ENCODE measurements at regions not wholly inside any gene's neighbourhood (a gene's known extent, or its start where the extent isn't known, plus 50 kb on each side); places are given as distances from the start of the nearest gene placed in this dataset.

- no peak for ATAC-seq
Measured at GRCh38 chr6:50272611-50273010, 222.9 kb upstream of the DEFB112 start.

GRCh38 chr6:50276771-50277261 is 227.1 kb upstream of the DEFB112 start:
- ChIA-PET POLR2A (no interaction called here), CTCF (interaction anchor here (1.3 kb wide), 1 partner anchor 245 kb away, joined by 3 read pairs; no protein-coding TSS in a partner anchor)
- Mint-ChIP-seq H3K36me3 (no peaks in the 10 kb centered on the region), H3K27ac (no peak overlapping the region), H3K4me1 (peaks cover 15% of the 10 kb centered on the region), H3K27me3 (ENCODE audit: low read depth) (no peaks in the 10 kb centered on the region; the same call in 1 of the 2 replicates), H3K4me3 (no peak overlapping the region), H3K9me3 (no peaks in the 10 kb centered on the region)
- ATAC-seq = no peak
- DNase-seq (ENCODE audit: low spot score) = no peak
- TF ChIP-seq ATF6 (CRISPR knock-in tag; IDR thresholded peaks at IDR 0.05) = no peak
- no peak for TF ChIP-seq ZNF512 (CRISPR knock-in tag; IDR thresholded peaks at IDR 0.05; ENCODE audit: borderline replicate concordance)
- TF ChIP-seq ZNF425 (CRISPR knock-in tag; conservative IDR thresholded peaks at IDR 0.05) = no peak
- no peak for TF ChIP-seq FOXP4 (CRISPR knock-in tag; IDR thresholded peaks at IDR 0.05)
- TF ChIP-seq NFYB (CRISPR knock-in tag; conservative IDR thresholded peaks at IDR 0.05; ENCODE audit: low read depth) = no peak
- TF ChIP-seq ZNF138 (CRISPR knock-in tag; conservative IDR thresholded peaks at IDR 0.05) = no peak
- TF ChIP-seq SOX15 (CRISPR knock-in tag; IDR thresholded peaks at IDR 0.05) = no peak
- no peak for TF ChIP-seq ZNF263 (CRISPR knock-in tag; IDR thresholded peaks at IDR 0.05; ENCODE audit: low read depth)
- no peak for TF ChIP-seq AR (CRISPR knock-in tag; IDR thresholded peaks at IDR 0.05)
- no peak for TF ChIP-seq ZNF219 (CRISPR knock-in tag; IDR thresholded peaks at IDR 0.05; ENCODE audit: borderline replicate concordance)
- no peak for TF ChIP-seq ATF1 (CRISPR knock-in tag; IDR thresholded peaks at IDR 0.05)

More at GRCh38 chr6:50272611-50273010, 222.9 kb upstream of the DEFB112 start:
- H3K27ac Mint-ChIP-seq = no peak overlapping the region
- H3K9me3 Mint-ChIP-seq = no peaks in the 10 kb centered on the region
- H3K27me3 Mint-ChIP-seq (ENCODE audit: low read depth) = no peaks in the 10 kb centered on the region; the same call in 1 of the 2 replicates
- CTCF ChIA-PET = no interaction called here
- no peak for DNase-seq (ENCODE audit: low spot score)
- peaks cover 10% of the 10 kb centered on the region for H3K4me1 Mint-ChIP-seq
- TF ChIP-seq E2F4 (CRISPR knock-in tag; IDR thresholded peaks at IDR 0.05; ENCODE audit: borderline replicate concordance, low read depth) (no peak), ATF6 (CRISPR knock-in tag; IDR thresholded peaks at IDR 0.05) (no peak), CREM (CRISPR knock-in tag; IDR thresholded peaks at IDR 0.05) (no peak), ZMAT4 (CRISPR knock-in tag; IDR thresholded peaks at IDR 0.05) (no peak), ZBTB21 (CRISPR knock-in tag; IDR thresholded peaks at IDR 0.05; ENCODE audit: borderline replicate concordance) (no peak), GTF2I (CRISPR knock-in tag; conservative IDR thresholded peaks at IDR 0.05) (no peak)
- H3K4me3 Mint-ChIP-seq = no peak overlapping the region
- H3K36me3 Mint-ChIP-seq = no peaks in the 10 kb centered on the region
- POLR2A ChIA-PET = no interaction called here

Data from WTC11 (cell line).